Vagina (tissue), 2 donors: ENCODE measurements at regions not wholly inside any gene's neighbourhood (a gene's known extent, or its start where the extent isn't known, plus 50 kb on each side); places are given as distances from the start of the nearest gene placed in this dataset.

Experiments used
- POLR2A ChIP-seq, 2 donors: fragments of 450-650 bp; IDR thresholded peaks; one replicate each; pipeline ENCODE4 v1.6.1; 2017; ENCODE audit warnings: antibody characterized with exemption in 2 of 2, mild to moderate bottlenecking in 2 of 2, moderate library complexity in 2 of 2
- POLR2AphosphoS5 ChIP-seq, 2 donors: sonication (generic); formaldehyde crosslinking; IDR thresholded peaks; one replicate each; pipeline ENCODE4 v1.9.0; 2017; ENCODE audit warnings: antibody characterized with exemption in 2 of 2, mild to moderate bottlenecking in 2 of 2, low read depth in 1 of 2; ENCODE audit not compliant: insufficient read depth in 1 of 2
- TF ChIP-seq, protein P1 (sequence below), 3 experiments: fragments of 450-650 bp in 2 of 3; fragments of 200-600 bp in 1 of 3; sonication (generic) in 1 of 3; IDR thresholded peaks; one replicate each; pipeline ENCODE4 v1.5.1; 2017 to 2019; ENCODE audit warnings: antibody characterized with exemption in 3 of 3, mild to moderate bottlenecking in 2 of 3, moderate library complexity in 2 of 3

DNA sequence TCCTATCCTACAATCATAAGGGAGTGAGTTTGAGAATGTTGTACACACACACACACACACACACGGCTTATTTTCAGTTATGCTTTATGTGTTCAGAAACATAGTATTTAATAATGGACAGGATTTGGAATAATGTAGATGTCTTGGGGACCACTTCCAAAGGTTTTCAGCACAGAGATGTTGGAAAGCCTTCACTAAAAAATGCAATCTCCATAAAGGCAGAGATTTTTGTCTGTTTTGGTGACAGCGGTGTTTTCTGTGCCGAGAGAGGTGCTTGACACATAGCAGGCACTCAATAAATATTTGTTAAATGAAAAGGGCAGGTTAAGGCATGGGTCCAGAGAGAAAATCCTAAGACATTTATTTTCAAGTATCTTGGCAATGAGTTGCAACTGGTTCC, 428.2 kb upstream of the RGMA start:
- TF ChIP-seq, protein P1, sequence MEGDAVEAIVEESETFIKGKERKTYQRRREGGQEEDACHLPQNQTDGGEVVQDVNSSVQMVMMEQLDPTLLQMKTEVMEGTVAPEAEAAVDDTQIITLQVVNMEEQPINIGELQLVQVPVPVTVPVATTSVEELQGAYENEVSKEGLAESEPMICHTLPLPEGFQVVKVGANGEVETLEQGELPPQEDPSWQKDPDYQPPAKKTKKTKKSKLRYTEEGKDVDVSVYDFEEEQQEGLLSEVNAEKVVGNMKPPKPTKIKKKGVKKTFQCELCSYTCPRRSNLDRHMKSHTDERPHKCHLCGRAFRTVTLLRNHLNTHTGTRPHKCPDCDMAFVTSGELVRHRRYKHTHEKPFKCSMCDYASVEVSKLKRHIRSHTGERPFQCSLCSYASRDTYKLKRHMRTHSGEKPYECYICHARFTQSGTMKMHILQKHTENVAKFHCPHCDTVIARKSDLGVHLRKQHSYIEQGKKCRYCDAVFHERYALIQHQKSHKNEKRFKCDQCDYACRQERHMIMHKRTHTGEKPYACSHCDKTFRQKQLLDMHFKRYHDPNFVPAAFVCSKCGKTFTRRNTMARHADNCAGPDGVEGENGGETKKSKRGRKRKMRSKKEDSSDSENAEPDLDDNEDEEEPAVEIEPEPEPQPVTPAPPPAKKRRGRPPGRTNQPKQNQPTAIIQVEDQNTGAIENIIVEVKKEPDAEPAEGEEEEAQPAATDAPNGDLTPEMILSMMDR (IDR thresholded peaks at IDR 0.05), result no peak
- TF ChIP-seq POLR2AphosphoS5 (IDR thresholded peaks at IDR 0.05; ENCODE audit: insufficient read depth in 1 of 2, low read depth in 1 of 2), result no peak
- TF ChIP-seq POLR2A (IDR thresholded peaks at IDR 0.05), result no peak
